ENCODE measurements at regions not wholly inside any gene's neighbourhood (a gene's known extent, or its start where the extent isn't known, plus 50 kb on each side); places are given as distances from the start of the nearest gene placed in this dataset.

- CTCF ChIA-PET (ENCODE audit: unreplicated experiment): no interaction called here
- no peak overlapping the region for H2AFZ ChIP-seq (ENCODE audit: low read length)
- intact Hi-C loops (cut with micrococcal nuclease; ENCODE audit: unreplicated experiment): loop anchor here (10.0 kb wide), 1 partner anchor 1152 kb away; no protein-coding TSS in a partner anchor
These were observed 324.0 kb downstream of the MAF start for GRCh38 chr16:79276501-79276900.

GRCh38 chr16:79274264-79274663 is 326.3 kb downstream of the MAF start:
- intact Hi-C loops (cut with micrococcal nuclease; ENCODE audit: unreplicated experiment): loop anchor here (10.0 kb wide), 1 partner anchor 1149 kb away; no protein-coding TSS in a partner anchor
- Histone ChIP-seq H3K4me1 (ENCODE audit: insufficient read depth, low read length, poor library complexity, severe bottlenecking) (peaks cover 18% of the 10 kb centered on the region), H3K9me3 (ENCODE audit: low read length) (no peaks in the 10 kb centered on the region), H3K4me3 (ENCODE audit: low read depth, low read length, poor library complexity, severe bottlenecking) (no peak overlapping the region), H3K27ac (ENCODE audit: low read depth, low read length, poor library complexity, severe bottlenecking) (no peak overlapping the region), H3K9me2 (ENCODE audit: insufficient read depth, low read length) (no peaks in the 10 kb centered on the region), H3K4me2 (ENCODE audit: low read length) (no peak overlapping the region), H2AFZ (ENCODE audit: low read length) (no peak overlapping the region), H3K36me3 (ENCODE audit: insufficient read depth, low read length) (no peaks in the 10 kb centered on the region), H4K20me1 (ENCODE audit: insufficient read depth, low read length) (no peaks in the 10 kb centered on the region), H3K79me2 (ENCODE audit: insufficient read depth, low read depth, low read length) (no peaks in the 10 kb centered on the region)
- TF ChIP-seq EZH2phosphoT487 (IDR thresholded peaks at IDR 0.05; ENCODE audit: borderline replicate concordance, low read depth, low read length) (no peak), CTCF (conservative IDR thresholded peaks at IDR 0.05; ENCODE audit: low read length) (no peak)
- BruUV-seq (replicated peaks): no TSS peak
- CTCF ChIA-PET (ENCODE audit: unreplicated experiment): no interaction called here
- POLR2A ChIA-PET: interaction anchor here (1.0 kb wide), 2 partner anchors 11 to 13 kb away, joined by 4 to 7 read pairs; no protein-coding TSS in a partner anchor
- DNase-seq (ENCODE audit: low spot score): no peak

More at GRCh38 chr16:79276501-79276900, 324.0 kb downstream of the MAF start:
- Histone ChIP-seq H3K4me1 (ENCODE audit: insufficient read depth, low read length, poor library complexity, severe bottlenecking) (peaks cover 9% of the 10 kb centered on the region), H3K36me3 (ENCODE audit: insufficient read depth, low read length) (no peaks in the 10 kb centered on the region), H3K4me3 (ENCODE audit: low read depth, low read length, poor library complexity, severe bottlenecking) (no peak overlapping the region), H3K79me2 (ENCODE audit: insufficient read depth, low read depth, low read length) (no peaks in the 10 kb centered on the region), H3K9me3 (ENCODE audit: low read length) (no peaks in the 10 kb centered on the region), H3K4me2 (ENCODE audit: low read length) (no peak overlapping the region), H3K27ac (ENCODE audit: low read depth, low read length, poor library complexity, severe bottlenecking) (no peak overlapping the region), H3K9me2 (ENCODE audit: insufficient read depth, low read length) (no peaks in the 10 kb centered on the region), H4K20me1 (ENCODE audit: insufficient read depth, low read length) (no peaks in the 10 kb centered on the region)
- POLR2A ChIA-PET: no interaction called here
- DNase-seq (ENCODE audit: low spot score): no peak
- no peak for TF ChIP-seq CTCF (conservative IDR thresholded peaks at IDR 0.05; ENCODE audit: low read length)
- TF ChIP-seq EZH2phosphoT487 (IDR thresholded peaks at IDR 0.05; ENCODE audit: borderline replicate concordance, low read depth, low read length): no peak
- no TSS peak for BruUV-seq (replicated peaks)

GRCh38 chr16:79272141-79272577 is 328.4 kb downstream of the MAF start:
- Histone ChIP-seq H4K20me1 (ENCODE audit: insufficient read depth, low read length) (no peaks in the 10 kb centered on the region), H3K4me3 (ENCODE audit: low read depth, low read length, poor library complexity, severe bottlenecking) (no peak overlapping the region), H3K4me1 (ENCODE audit: insufficient read depth, low read length, poor library complexity, severe bottlenecking) (peaks cover 16% of the 10 kb centered on the region), H3K27ac (ENCODE audit: low read depth, low read length, poor library complexity, severe bottlenecking) (no peak overlapping the region), H3K4me2 (ENCODE audit: low read length) (no peak overlapping the region), H2AFZ (ENCODE audit: low read length) (no peak overlapping the region), H3K9me2 (ENCODE audit: insufficient read depth, low read length) (no peaks in the 10 kb centered on the region), H3K9me3 (ENCODE audit: low read length) (no peaks in the 10 kb centered on the region), H3K79me2 (ENCODE audit: insufficient read depth, low read depth, low read length) (no peaks in the 10 kb centered on the region), H3K36me3 (ENCODE audit: insufficient read depth, low read length) (no peaks in the 10 kb centered on the region)
- DNase-seq (ENCODE audit: low spot score): no peak
- no peak for TF ChIP-seq CTCF (conservative IDR thresholded peaks at IDR 0.05; ENCODE audit: low read length)
- TF ChIP-seq EZH2phosphoT487 (IDR thresholded peaks at IDR 0.05; ENCODE audit: borderline replicate concordance, low read depth, low read length): no peak
- BruUV-seq (replicated peaks): no TSS peak
- intact Hi-C loops (cut with micrococcal nuclease; ENCODE audit: unreplicated experiment): loop anchor here (10.0 kb wide), 1 partner anchor 1147 kb away; no protein-coding TSS in a partner anchor
- CTCF ChIA-PET (ENCODE audit: unreplicated experiment): no interaction called here
- POLR2A ChIA-PET: no interaction called here
